HG02938 (cell line): ENCODE measurements at regions not wholly inside any gene's neighbourhood (a gene's known extent, or its start where the extent isn't known, plus 50 kb on each side); places are given as distances from the start of the nearest gene placed in this dataset.

Experiments used
- ATAC-seq: cut with Tn5 transposase; IDR thresholded peaks from one replicate; pipeline ENCODE4 v1.9.1; 2021; ENCODE audit warnings: mild to moderate bottlenecking, moderate library complexity; ENCODE audit not compliant: unreplicated experiment

DNA sequence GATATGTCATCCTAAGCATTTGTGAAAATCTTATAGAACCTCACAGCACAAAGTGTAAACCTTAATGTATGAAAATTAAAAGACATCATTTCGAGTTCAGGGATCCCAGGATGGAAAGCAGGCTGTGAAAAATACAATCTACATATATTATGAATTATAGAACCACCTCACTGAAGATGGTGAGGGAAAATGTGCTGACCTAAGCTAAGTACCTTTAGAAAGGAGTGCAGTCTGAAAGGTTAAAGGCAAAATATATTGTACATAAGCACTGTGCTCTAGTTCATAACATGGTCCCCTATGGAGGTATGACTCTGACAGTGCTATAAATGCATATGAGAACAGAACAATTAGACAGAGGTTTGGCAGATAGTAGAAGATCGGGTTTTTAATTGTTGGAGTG, 368.6 kb downstream of the TMA16 start:
- no peak for ATAC-seq

DNA sequence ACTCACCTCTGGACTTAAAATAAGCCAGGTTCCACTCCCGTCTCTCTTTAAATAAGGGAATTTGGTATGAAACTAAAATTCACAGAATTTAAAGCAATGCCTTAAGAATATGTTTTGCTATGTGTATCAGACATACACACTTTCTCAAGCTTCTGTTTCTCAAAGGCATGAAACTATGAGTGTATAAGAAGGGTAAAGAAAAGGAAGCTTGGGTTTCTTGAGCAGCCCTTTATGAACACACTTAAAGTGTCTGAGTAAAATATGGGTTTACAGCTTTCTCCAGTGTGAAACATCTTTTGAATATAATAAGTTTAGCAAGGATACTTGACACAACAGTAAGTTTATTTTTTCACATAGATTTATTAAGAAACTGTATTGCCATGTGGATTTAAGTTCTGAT, 370.5 kb downstream of the TMA16 start:
- no peak for ATAC-seq

DNA sequence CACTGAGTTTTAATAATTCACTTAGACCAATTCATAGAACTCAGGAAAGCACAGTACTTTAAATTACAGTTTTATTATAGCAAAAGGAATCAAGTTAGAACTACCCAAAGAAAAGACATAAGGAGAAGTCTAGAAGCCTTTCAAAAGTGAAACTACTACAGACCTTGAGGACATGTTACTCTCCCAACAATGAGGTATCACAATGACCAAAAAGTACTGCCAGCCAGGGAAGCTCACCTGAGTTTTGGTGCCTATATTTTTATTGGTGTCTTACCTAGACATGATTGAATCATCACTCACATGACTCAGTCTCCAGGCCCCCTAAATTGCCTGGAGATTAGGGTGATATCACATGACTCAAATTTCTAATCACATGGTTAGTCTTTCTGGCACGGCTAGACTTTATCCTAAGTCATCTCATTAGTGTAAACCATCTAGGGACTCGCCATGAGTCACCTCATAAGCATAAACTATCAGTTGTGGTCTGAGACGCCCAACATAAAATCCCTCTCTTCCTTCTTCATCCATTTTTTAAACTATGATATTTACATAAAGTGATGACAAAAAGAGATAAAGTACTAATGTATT, 372.3 kb downstream of the TMA16 start:
- ATAC-seq = peak; percentile 59

DNA sequence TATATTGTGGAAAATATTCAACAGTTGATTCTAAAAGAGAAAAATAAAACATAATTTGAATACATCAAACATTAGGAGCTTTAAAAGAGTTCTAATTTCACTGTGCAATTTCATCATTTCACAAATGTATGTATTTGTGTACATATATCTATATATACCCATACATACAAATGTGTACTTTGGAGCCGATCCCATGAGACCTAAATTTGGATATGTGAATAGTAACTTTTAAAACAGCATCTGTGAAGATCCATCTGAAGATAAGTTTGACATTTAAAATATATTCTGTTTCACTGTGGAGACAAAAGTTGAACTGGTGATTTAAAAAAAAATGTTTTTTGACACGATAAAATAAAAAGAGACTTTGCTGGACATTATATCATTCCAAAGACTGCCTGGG, 374.0 kb downstream of the TMA16 start:
- ATAC-seq = no peak

DNA sequence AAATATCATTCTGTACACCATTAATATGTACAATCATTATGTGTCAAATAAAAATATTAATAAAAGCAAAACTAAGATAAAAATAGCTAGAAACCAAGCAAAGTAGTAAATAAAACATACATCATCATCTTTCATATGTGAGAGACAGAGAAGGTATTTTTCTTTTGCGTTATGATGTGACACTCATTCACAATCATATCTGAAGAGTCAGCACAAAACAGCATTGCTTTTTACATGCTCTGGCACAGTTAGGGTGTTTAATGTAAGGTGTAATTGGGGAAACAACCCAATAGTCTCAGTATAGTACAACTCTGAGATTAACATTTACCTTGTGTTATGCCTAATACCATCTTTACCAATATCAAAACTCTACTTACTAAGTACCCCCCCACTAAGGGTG, 376.6 kb downstream of the TMA16 start:
- ATAC-seq = no peak

DNA sequence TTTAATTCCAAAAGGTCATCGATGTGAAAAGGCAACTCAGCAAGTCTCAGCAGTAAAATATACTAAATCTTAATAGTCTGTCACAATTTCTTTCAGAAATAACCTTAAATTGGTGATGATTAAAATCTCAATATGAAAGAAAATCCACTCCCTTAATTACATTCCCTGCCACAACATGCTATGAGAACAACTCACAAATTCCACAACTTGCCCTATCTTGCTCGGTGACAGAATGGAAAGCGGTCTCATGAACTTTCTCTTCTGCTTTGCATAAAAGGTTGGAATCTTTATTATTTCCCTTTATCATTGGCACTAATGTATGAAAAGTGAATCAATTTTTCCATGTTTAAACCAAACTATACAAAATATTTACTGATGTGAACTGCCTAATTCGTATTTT, 380.8 kb downstream of the TMA16 start:
- ATAC-seq = no peak

DNA sequence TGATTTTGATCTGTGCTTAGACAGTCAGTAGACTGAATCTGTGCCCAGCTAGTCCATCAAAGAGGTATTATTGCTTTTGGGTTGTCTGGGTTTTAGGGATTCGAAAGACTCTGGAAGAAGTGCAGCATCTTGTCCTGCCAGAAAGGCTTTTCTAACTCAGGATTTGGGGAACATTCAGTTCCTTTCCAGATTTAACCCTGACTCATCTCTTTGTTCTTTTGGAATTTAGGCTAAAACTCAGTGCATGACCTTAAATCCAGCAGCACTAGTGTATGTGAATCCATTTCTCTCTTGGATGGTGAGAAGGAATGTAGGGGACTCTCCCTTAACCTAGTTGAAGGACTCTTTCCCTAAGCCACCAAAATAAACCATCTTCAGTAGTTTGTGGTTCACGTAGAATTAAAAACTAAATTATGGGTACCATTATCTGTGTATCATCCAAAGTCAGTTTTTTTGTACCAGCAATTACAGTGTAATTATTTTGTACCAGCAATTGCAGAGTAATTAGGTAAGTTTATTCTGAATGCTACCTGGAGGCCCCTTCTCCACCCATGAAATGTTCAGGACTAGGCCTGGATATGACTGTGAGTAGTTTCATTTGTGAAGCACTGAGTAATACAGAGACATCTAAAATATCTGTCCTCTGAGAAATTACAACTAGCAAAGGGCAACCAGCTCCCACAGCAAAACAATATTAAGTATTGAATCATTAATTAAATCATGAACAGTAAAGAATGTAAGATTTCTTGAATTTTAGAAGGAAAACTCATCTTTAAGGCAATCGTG, 384.0 kb downstream of the TMA16 start:
- peak; percentile 78 for ATAC-seq

DNA sequence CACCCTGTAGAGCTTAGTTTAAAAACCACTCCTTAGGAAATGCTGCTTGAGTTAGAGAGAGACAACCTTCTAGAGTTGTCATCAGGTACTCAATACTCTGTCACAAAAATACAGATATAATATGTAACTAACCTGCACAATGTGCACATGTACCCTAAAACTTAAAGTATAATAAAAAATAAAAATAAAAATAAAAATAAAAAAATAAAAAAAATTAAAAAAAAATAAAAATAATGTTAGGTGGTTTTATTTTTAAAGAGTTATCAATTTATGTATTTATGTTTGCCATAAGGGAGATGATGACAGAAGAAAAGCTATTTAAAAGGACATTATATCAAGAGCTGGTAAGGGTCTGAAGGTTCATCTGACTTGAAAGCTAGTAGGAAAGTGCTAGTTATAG, 397.9 kb downstream of the TMA16 start:
- no peak for ATAC-seq

DNA sequence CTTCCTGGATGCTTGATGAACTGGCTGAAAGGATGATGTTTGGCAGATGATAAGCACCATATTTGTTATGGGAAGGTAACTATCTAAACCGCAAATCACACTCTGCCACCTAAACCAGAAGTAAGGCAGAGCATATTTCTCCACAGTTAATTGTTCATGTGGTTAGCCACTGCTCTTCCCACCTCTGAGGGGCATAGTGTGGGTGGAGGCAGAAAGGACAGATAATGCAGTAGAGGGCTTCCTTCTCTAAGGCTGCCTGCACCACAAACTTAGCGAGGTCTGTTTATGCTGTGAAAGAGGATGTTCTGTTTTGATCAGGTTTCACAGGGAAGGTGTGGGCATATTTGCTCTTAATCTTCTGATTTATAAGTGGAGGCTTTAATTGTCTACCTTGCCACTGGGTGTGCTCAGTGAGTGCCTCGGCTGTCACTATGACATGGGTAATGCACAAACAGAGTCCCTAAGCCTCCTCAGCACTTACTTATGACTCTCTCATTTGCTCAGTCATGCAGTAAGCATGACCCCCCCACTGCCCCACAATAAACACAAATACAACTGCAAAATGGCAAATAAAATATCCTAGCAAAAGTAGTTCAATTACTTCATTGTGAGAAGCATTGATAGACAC, 401.0 kb downstream of the TMA16 start:
- no peak for ATAC-seq

DNA sequence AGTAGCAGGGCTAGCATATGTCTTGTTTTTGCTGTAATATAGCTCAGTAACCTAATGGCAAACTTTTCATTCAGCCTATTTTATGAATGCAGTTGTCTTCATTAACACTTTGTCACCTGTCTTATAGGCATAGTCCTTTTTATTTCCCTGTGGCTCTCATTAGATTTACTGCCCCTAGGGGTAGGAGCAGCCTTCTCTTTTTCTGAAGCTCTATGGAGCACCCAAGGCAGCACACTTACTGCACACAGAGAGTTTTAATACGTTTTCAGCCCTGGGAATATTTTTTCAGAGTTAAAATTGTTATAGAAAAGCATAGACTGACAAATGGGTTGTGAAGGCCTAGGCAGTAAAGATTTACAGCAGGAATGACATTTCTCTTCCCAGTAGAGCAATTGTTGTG, 406.8 kb downstream of the TMA16 start:
- ATAC-seq = no peak

DNA sequence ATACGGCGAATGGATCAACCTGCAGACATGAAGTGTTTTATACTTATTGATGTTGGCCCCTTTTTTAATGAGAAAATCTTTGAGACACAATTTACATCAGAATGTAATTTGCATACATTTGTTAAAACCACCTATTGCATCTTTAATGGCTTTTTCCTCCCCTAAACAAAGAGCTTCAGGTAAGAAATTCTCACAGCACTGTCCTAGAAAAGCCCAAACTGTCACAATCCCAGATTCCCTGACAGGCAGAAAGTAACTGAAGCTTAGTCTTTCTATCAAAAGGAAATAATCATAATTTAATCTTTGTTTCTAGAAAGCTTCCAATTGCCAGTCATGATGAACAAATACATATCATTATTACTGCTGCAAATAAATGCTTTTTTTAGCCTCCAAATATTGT, 407.9 kb downstream of the TMA16 start:
- ATAC-seq = no peak

DNA sequence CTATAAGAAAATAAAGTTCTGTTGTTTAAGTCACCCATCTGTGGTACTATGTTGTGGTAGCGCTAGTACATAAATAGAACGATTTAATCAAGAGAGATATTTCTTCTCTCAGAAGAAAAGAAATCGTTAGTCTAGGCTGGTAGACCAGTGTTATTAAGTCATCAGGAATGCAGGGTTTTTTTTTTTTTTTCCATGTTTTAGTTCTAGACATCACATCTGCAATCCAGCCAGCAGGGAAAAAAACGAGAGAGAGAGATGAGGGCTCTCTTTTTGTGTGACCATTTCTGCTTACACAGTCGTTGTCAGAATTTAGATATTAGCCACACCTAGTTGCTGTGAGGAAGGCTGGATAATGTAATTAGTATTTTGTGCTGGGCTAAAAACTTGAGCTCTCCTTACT, 417.4 kb downstream of the TMA16 start:
- no peak for ATAC-seq

DNA sequence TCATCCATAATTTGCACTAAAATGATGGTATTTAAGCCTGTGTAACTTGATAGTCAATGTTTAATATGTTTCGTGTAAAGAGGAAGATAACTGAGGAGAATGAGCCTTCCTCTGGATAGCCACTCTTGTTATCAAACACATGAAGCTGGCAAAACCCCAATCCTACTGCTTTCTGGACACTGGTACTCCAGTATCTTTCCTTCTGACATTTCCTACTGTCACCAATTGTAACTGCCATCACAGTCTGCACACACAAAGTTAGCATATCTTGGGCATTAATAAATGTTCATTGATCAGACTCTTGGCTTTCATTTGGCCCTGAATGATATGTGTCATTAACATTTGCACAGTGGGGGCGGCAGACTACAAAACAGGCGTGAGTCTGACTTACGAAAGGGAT, 419.1 kb downstream of the TMA16 start:
- no peak for ATAC-seq

DNA sequence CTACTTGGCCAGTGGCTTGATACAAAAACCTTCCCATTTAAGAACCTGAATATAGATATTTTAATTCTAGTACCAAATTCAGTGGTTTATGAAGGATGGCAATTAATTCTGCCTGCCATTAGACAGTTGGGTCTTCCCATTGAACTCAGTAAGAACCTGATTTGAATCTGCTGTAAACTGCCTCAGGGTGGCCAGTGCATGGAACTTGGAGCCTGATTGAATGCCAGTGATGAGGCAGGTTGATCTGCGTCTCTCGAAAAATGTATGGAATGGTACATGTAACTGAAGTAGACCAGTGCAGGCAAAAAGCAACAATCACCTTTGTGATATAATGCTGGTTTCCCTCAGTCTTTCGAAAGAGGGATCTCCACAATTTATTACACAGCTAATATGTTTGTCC, 421.4 kb downstream of the TMA16 start:
- no peak for ATAC-seq

DNA sequence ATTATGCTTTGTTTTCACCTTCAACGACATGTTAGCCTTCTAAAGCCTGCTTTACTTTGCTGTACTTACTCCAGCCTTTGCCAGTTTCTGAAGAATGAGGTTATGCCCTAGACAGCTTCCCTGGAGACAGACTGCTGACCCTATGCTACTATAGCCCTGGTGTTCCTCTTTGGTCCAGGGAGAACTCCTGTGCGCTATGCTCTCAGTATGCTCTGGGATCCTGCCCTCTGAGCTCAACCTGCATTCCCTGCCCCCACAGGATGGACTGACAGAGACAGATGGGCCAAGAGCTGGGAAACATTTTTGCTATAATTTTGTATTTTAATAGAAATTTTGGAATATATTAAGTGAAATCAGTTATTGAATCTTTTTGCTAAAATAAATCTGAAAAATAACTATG, 425.9 kb downstream of the TMA16 start:
- no peak for ATAC-seq

DNA sequence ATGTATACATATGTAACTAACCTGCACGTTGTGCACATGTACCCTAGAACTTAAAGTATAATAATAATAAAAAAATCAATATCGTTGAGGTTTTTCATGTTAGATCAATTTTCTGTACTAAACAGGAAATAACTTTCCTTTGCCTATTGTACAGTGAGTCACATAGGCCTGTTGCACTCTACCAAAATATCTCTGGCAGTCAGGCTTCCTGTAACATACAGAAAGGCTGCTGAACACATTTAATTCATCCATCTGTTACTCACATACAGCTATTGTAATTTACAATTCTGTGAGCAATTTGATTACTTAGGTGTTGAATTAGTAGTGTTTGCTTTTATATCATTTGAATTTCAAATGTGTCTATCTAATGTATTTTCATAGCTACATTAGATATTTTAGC, 427.8 kb downstream of the TMA16 start:
- no peak for ATAC-seq

DNA sequence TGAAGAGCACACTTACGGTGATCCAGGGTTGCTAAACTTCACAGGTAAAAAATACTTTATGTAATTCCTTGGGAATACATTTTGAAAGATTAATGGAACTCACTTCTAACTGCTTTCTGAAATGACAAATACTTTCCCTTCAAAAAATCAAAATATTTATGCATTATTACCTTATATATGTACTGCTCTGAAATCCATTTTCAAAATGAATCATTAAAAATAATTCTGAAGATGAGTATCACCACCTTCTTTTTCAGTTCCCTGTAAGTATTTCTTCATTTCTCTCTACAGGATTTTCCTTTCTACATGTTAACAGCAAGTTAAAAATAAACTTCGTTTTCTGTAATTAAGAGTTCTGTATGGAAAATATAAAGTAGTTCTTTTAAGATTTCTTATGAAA, 428.6 kb downstream of the TMA16 start:
- no peak for ATAC-seq

DNA sequence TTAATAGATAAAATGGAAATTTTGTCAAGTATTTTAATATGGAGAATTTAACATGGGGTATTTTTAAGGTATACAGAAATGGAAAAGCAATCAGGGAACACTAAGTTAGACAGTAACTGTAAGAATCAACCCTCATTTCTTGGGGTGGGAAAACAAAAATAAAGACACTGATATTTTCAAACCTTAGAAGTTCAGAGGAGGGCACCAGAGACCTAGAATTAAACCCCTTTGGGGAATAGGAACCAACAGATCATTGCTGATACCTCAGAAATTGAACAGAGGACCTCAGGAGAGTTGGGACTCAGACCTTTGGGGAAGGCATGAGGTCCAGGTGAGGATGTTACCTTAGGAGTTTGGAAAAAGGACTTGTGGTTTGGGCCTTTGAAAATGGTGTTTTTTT, 435.6 kb downstream of the TMA16 start:
- no peak for ATAC-seq

DNA sequence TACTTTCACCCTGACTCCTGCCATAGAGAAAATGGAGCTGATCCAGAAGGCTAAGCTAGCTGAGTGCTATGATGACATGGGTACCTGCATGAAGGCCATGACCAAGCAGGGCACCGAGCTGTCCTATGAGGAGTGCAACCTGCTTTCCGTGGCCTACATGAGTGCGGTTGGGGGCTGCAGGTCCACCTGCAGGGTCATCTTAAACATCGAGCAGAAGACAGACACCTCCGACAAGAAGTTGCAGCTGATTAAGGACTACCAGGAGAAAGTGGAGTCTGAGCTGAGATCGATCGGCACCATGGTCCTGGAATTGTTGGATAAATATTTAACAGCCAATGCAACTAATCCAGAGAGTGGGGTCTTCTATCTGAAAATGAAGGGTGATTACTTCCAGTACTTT, 438.0 kb downstream of the TMA16 start:
- ATAC-seq = no peak

DNA sequence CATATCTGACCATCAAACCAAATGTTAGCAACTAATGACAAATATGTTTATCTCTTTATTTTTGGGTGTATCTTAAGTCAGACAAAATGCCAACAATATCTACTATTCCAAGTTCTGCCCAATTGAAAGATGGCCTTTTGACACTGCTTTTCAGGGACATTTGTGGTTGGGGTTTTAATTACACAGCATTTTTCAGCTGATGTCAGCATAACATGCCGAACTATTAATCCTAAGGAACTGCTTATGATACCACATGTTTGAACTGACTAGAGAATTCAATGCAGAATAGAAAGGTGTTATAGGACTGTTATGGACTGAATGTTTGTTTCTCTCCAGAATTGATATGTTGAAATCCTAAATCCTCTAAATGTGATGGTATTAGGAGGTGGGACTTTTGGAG, 445.1 kb downstream of the TMA16 start:
- no peak for ATAC-seq

DNA sequence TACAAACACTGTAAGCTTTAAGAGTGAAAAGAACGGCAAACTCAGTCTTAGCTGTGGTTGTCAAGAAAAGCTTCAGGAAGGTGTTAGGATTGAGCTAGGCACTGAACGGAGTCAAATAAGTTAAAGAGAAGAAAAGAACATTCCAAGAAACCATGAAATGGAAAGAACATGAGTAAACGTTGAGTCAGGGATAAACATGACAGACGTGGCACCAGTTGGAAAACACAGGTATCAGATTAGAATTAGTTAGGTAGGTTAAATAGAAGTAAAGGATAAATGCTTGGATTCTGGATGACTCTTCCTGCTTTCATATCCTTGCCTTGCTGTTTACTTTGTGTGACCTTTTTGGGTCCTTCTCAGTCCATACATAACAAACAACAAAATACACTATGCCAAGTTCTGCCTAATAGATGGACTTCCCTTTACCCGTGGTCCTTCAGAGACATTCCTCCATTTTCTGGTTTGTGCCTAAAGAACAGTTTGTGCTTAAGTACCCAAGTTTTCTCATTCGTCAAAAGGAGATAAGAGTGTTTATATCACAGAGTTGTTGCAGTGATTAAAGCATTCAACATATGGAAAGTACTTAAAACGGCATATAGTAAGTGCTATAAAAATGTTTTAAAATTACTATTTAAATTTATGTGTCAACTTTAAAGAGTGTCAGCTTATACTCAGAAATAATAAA, 446.9 kb downstream of the TMA16 start:
- no peak for ATAC-seq

DNA sequence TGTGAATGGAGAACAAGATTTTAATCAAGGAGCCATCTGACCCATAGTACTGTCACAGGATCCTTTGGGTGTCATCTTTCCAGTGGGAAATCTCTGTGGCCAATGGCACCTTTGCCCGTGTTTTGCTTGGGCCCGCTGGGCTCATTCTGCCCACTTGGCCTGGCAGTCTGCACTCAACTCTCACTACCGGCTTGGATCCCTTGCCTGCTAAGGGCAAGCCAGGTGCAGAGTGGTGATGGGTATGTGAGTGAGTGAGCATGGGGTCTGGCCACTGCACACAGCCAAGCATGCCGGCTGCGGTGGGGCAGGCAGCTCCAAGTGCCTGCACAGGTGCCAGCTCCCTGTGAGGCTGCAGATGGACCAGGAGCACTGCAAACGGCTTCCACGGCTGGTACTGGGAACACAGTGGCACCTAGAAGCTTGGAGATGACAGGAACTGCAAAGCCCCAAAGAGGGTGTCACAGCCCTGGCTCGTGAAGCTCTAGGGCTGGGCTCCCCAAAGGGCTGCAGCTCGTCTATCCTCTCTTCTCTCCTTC, 454.5 kb downstream of the TMA16 start:
- no peak for ATAC-seq
